ENCODE measurements at regions not wholly inside any gene's neighbourhood (a gene's known extent, or its start where the extent isn't known, plus 50 kb on each side); places are given as distances from the start of the nearest gene placed in this dataset.

DNA sequence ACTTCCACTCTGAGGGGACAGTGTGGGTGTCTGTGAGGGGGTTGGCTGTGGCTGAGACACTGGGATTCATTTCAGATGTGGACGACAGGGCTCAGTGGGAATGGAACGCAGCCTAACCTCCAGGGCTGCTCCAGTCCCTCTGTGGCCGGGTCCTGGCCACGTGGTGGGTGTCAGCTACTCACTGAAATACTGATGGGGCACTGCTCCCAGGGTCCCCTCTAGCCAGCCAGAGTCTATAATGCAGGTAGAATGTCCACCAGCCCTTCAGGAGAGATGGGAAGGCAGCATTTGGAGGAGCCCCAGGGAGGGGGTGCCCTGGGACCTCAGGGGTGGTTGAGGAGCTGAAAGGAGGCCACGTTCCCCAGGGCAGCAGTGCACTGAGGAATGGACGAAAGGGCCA lies 87.2 kb upstream of the LANCL2 start:
- TF ChIP-seq CTCF (conservative IDR thresholded peaks at IDR 0.05) = no peak
- no peak for TF ChIP-seq EZH2 (IDR thresholded peaks at IDR 0.05; ENCODE audit: low read depth)
